K562 (cell line): ENCODE measurements at regions not wholly inside any gene's neighbourhood (a gene's known extent, or its start where the extent isn't known, plus 50 kb on each side); places are given as distances from the start of the nearest gene placed in this dataset.
A peak's percentile ranks its signal among the peaks of the same experiment; 100 is the strongest.

Experiments
- ATAC-seq: fragments of 200-7000 bp; cut with Tn5 transposase; 3 replicates; pipeline ENCODE4 v1.9.1; 2020; ENCODE audit warnings: moderate library complexity
- BruUV-seq: library from RNA; stranded (reverse); fragments of 400-500 nt; replicated peaks from 2 replicates; lab custom pipeline; 2021; lab: Mats Ljungman, UMichigan
- CTCF ChIA-PET: fragments of 300-600 bp; formaldehyde crosslinking; extraction: SDS; loops from one replicate; lab custom pipeline; 2021; ENCODE audit warnings: low intra/inter-chr PET ratio; lab: Yijun Ruan, JAX
- POLR2A ChIA-PET: fragments of 300-600, 350-650 bp; sonication (Branson Sonifier 250); formaldehyde crosslinking; extraction: SDS; loops from one replicate; lab custom pipeline; 2021; ENCODE audit warnings: antibody characterized with exemption, inconsistent platforms; lab: Yijun Ruan, JAX
- DNase-seq, 4 experiments: peaks; one replicate each; pipeline versions ENCODE4 v3.0.0 to v3.0.0-alpha.2; 2011 to 2018; ENCODE audit warnings: low spot score in 3 of 4, mixed read lengths in 3 of 4; ENCODE audit errors: extremely low read depth in 1 of 4
- FAIRE-seq: peaks from 2 replicates; lab custom pipeline; 2011; peaks lifted over from hg19 to GRCh38; lab: Jason Lieb, UNC
- H2AFZ ChIP-seq: 2 replicates; pipeline ENCODE4 v1.6.0; 2011; ENCODE audit warnings: low read depth, low read length, control low read depth, inconsistent platforms
- H3K27ac ChIP-seq: fragments of 200-600 bp; 3 replicates; pipeline ENCODE4 v1.8.0; 2011; ENCODE audit warnings: low read depth, mild to moderate bottlenecking, control low read depth, inconsistent platforms, low read length, moderate library complexity, mixed read lengths; ENCODE audit errors: extremely low read depth
- H3K27me3 ChIP-seq, 2 experiments: fragments of 300-600 bp in 1 of 2; 2 replicates in 1 of 2; 3 replicates in 1 of 2; pipeline versions ENCODE4 v1.6.0 to v1.8.0; 2011; ENCODE audit warnings: inconsistent platforms in 2 of 2, low read length in 2 of 2, mild to moderate bottlenecking in 1 of 2, mixed read lengths in 1 of 2, moderate library complexity in 1 of 2; ENCODE audit not compliant: control insufficient read depth in 2 of 2, insufficient read depth in 2 of 2
- H3K36me3 ChIP-seq: fragments of 300-600 bp; 3 replicates; pipeline ENCODE4 v1.8.0; 2011; ENCODE audit warnings: mild to moderate bottlenecking, low read length, inconsistent platforms; ENCODE audit not compliant: control insufficient read depth, insufficient read depth
- H3K4me1 ChIP-seq, 2 experiments: fragments of 200-600 bp in 1 of 2; replicated peaks in 1 of 2; 2 replicates in 1 of 2; 3 replicates in 1 of 2; pipeline versions ENCODE4 v1.5.1 to v1.8.0; 2011; ENCODE audit warnings: inconsistent platforms in 2 of 2, low read length in 2 of 2, mild to moderate bottlenecking in 1 of 2, mixed read lengths in 1 of 2, moderate library complexity in 1 of 2; ENCODE audit not compliant: control insufficient read depth in 2 of 2, insufficient read depth in 2 of 2
- H3K4me2 ChIP-seq: 2 replicates; pipeline ENCODE4 v1.6.1; 2011; ENCODE audit warnings: low read length, control low read depth, inconsistent platforms, mixed read lengths; ENCODE audit not compliant: insufficient read depth
- H3K4me3 ChIP-seq: fragments of 200-600 bp; sonication (generic), shearing (Covaris generic); 2 replicates; pipeline ENCODE4 v1.5.1; 2016; ENCODE audit warnings: control low read depth, inconsistent platforms
- H3K79me2 ChIP-seq: fragments of 200-600 bp; 3 replicates; pipeline ENCODE4 v1.8.0; 2011; ENCODE audit warnings: low read length, inconsistent platforms; ENCODE audit not compliant: control insufficient read depth, insufficient read depth
- H3K9ac ChIP-seq, 2 experiments: 2 replicates each; pipeline versions ENCODE4 v1.6.0 to v1.6.1; 2011; ENCODE audit warnings: low read depth in 2 of 2, low read length in 2 of 2, control low read depth in 1 of 2, inconsistent platforms in 1 of 2, mild to moderate bottlenecking in 1 of 2, mixed read lengths in 1 of 2; ENCODE audit not compliant: insufficient read depth in 1 of 2
- H3K9me1 ChIP-seq: one replicate; pipeline ENCODE4 v1.6.0; 2011; ENCODE audit warnings: inconsistent platforms, mild to moderate bottlenecking, low read length, moderate library complexity; ENCODE audit not compliant: control insufficient read depth, insufficient read depth
- H3K9me3 ChIP-seq: replicated peaks from 2 replicates; pipeline ENCODE4 v1.5.1; 2011; ENCODE audit warnings: low read depth, low read length, inconsistent platforms; ENCODE audit not compliant: control insufficient read depth, insufficient read depth
- H4K20me1 ChIP-seq: replicated peaks from 2 replicates; pipeline ENCODE4 v1.6.1; 2011; ENCODE audit warnings: low read length, inconsistent platforms, mixed read lengths; ENCODE audit not compliant: control insufficient read depth, insufficient read depth
- DACH1 ChIP-seq: fragments of 450-650 bp; IDR thresholded peaks from 2 replicates; pipeline ENCODE4 v1.6.1; 2018; ENCODE audit not compliant: partially characterized antibody
- DEAF1 ChIP-seq: fragments of 450-650 bp; formaldehyde crosslinking; IDR thresholded peaks from 2 replicates; pipeline ENCODE4 v1.4.0; 2020; ENCODE audit warnings: mild to moderate bottlenecking, moderate library complexity
- GABPA ChIP-seq: fragments of 200-800 bp; sonication (Bioruptor generic); conservative IDR thresholded peaks from 2 replicates; pipeline ENCODE4 v1.6.1; 2016; ENCODE audit warnings: low read depth, missing genetic modification characterization, missing compliant biosample characterization
- GATAD2B ChIP-seq: fragments of 450-650 bp; IDR thresholded peaks from 2 replicates; pipeline ENCODE4 v1.6.1; 2017; ENCODE audit warnings: mild to moderate bottlenecking, borderline replicate concordance
- WGBS: fragments of 100-300 bp; shearing (Covaris generic); methylation state at CpG from one replicate; pipeline ENCODE4 v1.1.6; 2016; ENCODE audit warnings: low coverage, mixed read lengths; ENCODE audit not compliant: insufficient coverage; ENCODE audit errors: missing lambda C conversion rate; 5-methylcytosine and 5-hydroxymethylcytosine counted together
- in situ Hi-C: fragments of 300-500 bp; cut with MboI; formaldehyde crosslinking; loops from 4 replicates; pipeline ENCODE4 v1.15.0; 2018; ENCODE audit warnings: inconsistent platforms, mixed read lengths
- intact Hi-C: fragments of 100-400 bp; cut with micrococcal nuclease; formaldehyde crosslinking; loops from 2 replicates; pipeline ENCODE4 v1.14.2; 2022

- Histone ChIP-seq H3K4me1 (peaks cover 0 to 5% of the 10 kb centered on the region in 2 experiments; a peak in 3 of 5 replicates), H3K4me2 (no peak overlapping the region), H3K9me3 (no peaks in the 10 kb centered on the region), H3K9ac (no peak overlapping the region), H4K20me1 (peaks cover 30% of the 10 kb centered on the region; the same call in 1 of the 2 replicates), H3K27ac (no peak overlapping the region), H2AFZ (no peak overlapping the region), H3K4me3 (no peak overlapping the region), H3K79me2 (peaks cover 99% of the 10 kb centered on the region), H3K9me1 (peaks cover 5% of the 10 kb centered on the region), H3K27me3 (no peaks in the 10 kb centered on the region), H3K36me3 (peaks cover 76% of the 10 kb centered on the region; the same call in 2 of the 3 replicates)
- BruUV-seq, result no TSS peak
- ChIA-PET CTCF (no interaction called here), POLR2A (interaction anchor here (0.8 to 1.8 kb wide), 3 partner anchors 15 to 29 kb away, joined by 3 to 6 read pairs (median 3); no protein-coding TSS in a partner anchor)
- 87% methylated on average over 5 of the region's 5 CpGs for WGBS
- ATAC-seq, result no peak
- intact Hi-C loops, result no loop called here
- FAIRE-seq, result no peak
- TF ChIP-seq GATAD2B (0 out of 2 replicates have a peak, but pooled peaks have one; percentile 37), DACH1 (peak; percentile 91), DEAF1 (CRISPR knock-in tag) (no peak), GABPA (no peak)
- in situ Hi-C loops, result no loop called here
- DNase-seq, result no peak
These were observed 495.6 kb downstream of the TMEM114 start for GRCh38 chr16:8094696-8095095.
